Neural crest cell (in vitro differentiated cells): ENCODE measurements at regions not wholly inside any gene's neighbourhood (a gene's known extent, or its start where the extent isn't known, plus 50 kb on each side); places are given as distances from the start of the nearest gene placed in this dataset.

Experiments
- DNase-seq: peaks from one replicate; pipeline ENCODE4 v3.0.0; 2021; ENCODE audit warnings: low read depth, mixed read lengths, low spot score
- H3K27ac Mint-ChIP-seq: one replicate; pipeline ENCODE4 v1.8.0; 2021; ENCODE audit warnings: mild to moderate bottlenecking, mixed read lengths; ENCODE audit not compliant: unreplicated experiment
- H3K27me3 Mint-ChIP-seq: 2 replicates; pipeline ENCODE4 v1.8.0; 2021; ENCODE audit warnings: low read depth, mild to moderate bottlenecking, mixed read lengths
- H3K36me3 Mint-ChIP-seq: 2 replicates; pipeline ENCODE4 v1.8.0; 2021; ENCODE audit warnings: low read depth, mild to moderate bottlenecking, mixed read lengths
- H3K4me1 Mint-ChIP-seq: 2 replicates; pipeline ENCODE4 v1.8.0; 2021; ENCODE audit warnings: mixed read lengths
- H3K4me3 Mint-ChIP-seq: one replicate; pipeline ENCODE4 v1.8.0; 2021; ENCODE audit warnings: mild to moderate bottlenecking, mixed read lengths
- H3K9me3 Mint-ChIP-seq: 2 replicates; pipeline ENCODE4 v1.8.0; 2021; ENCODE audit warnings: mixed read lengths
- TF ChIP-seq, protein P1 (sequence below): fragments of 200-600 bp; sonication (generic); conservative IDR thresholded peaks from 2 replicates; pipeline ENCODE4 v1.5.0; 2021; ENCODE audit warnings: antibody characterized with exemption, mild to moderate bottlenecking

GRCh38 chrX:104427073-104427472 is 138.9 kb upstream of the IL1RAPL2 start:
- H3K4me1 Mint-ChIP-seq = peaks cover 7% of the 10 kb centered on the region
- no peaks in the 10 kb centered on the region for H3K27me3 Mint-ChIP-seq
- H3K4me3 Mint-ChIP-seq = no peak overlapping the region
- H3K9me3 Mint-ChIP-seq = no peaks in the 10 kb centered on the region
- TF ChIP-seq, protein P1, sequence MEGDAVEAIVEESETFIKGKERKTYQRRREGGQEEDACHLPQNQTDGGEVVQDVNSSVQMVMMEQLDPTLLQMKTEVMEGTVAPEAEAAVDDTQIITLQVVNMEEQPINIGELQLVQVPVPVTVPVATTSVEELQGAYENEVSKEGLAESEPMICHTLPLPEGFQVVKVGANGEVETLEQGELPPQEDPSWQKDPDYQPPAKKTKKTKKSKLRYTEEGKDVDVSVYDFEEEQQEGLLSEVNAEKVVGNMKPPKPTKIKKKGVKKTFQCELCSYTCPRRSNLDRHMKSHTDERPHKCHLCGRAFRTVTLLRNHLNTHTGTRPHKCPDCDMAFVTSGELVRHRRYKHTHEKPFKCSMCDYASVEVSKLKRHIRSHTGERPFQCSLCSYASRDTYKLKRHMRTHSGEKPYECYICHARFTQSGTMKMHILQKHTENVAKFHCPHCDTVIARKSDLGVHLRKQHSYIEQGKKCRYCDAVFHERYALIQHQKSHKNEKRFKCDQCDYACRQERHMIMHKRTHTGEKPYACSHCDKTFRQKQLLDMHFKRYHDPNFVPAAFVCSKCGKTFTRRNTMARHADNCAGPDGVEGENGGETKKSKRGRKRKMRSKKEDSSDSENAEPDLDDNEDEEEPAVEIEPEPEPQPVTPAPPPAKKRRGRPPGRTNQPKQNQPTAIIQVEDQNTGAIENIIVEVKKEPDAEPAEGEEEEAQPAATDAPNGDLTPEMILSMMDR = no peak
- H3K27ac Mint-ChIP-seq = no peak overlapping the region
- DNase-seq = no peak
- H3K36me3 Mint-ChIP-seq = no peaks in the 10 kb centered on the region

DNA sequence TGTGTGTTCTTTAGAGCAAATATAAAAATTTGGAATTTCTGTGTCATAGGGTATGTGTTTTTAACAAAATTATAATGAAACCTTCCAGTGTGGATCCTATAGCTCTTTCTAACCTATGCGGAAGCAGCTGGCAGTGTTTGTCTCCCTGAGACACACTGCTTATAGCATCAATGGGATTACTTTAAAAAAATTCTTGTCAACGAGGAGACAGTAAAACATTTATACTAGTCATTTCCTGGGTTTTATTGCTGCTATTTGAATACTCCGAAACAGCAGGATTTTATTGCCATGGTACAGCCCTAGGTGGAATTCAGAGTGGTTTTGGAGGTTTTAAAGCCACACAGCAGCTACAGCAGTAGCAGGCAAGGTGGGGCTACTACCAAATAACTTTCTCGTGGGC is 145.1 kb upstream of the IL1RAPL2 start:
- H3K36me3 Mint-ChIP-seq = no peaks in the 10 kb centered on the region
- no peak for DNase-seq
- H3K27ac Mint-ChIP-seq = no peak overlapping the region
- TF ChIP-seq, protein P1 = no peak
- no peaks in the 10 kb centered on the region for H3K27me3 Mint-ChIP-seq
- H3K4me3 Mint-ChIP-seq = no peak overlapping the region
- H3K4me1 Mint-ChIP-seq = no peaks in the 10 kb centered on the region
- H3K9me3 Mint-ChIP-seq = peaks cover 5% of the 10 kb centered on the region

GRCh38 chrX:104419926-104420325 is 146.1 kb upstream of the IL1RAPL2 start:
- H3K27ac Mint-ChIP-seq = no peak overlapping the region
- H3K9me3 Mint-ChIP-seq = peaks cover 11% of the 10 kb centered on the region
- no peak for DNase-seq
- no peaks in the 10 kb centered on the region for H3K27me3 Mint-ChIP-seq
- H3K4me1 Mint-ChIP-seq = no peaks in the 10 kb centered on the region
- no peaks in the 10 kb centered on the region for H3K36me3 Mint-ChIP-seq
- no peak overlapping the region for H3K4me3 Mint-ChIP-seq
- TF ChIP-seq, protein P1 = no peak

DNA sequence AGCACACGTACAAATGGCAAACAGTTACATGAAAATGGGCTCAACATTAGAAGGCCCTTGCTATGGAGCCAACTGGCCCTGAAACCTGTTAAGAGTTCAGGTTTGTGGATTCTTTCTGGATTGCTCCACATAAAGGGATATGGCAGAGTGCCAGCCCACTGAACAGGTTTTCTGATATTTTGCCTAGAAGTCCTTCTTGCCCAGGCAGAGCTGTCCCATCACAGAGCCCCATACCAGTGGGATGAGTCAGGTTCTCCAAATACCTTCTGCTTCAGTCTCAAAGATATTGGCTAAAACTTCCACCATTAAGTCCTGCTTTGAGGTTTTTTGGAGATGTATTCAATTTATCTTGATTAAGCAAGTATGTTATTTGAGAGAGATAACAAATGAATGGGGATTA is 146.8 kb upstream of the IL1RAPL2 start:
- DNase-seq = no peak
- Mint-ChIP-seq H3K9me3 (peaks cover 11% of the 10 kb centered on the region), H3K36me3 (no peaks in the 10 kb centered on the region), H3K27me3 (no peaks in the 10 kb centered on the region), H3K27ac (no peak overlapping the region), H3K4me3 (no peak overlapping the region), H3K4me1 (no peaks in the 10 kb centered on the region)
- TF ChIP-seq, protein P1 = no peak

DNA sequence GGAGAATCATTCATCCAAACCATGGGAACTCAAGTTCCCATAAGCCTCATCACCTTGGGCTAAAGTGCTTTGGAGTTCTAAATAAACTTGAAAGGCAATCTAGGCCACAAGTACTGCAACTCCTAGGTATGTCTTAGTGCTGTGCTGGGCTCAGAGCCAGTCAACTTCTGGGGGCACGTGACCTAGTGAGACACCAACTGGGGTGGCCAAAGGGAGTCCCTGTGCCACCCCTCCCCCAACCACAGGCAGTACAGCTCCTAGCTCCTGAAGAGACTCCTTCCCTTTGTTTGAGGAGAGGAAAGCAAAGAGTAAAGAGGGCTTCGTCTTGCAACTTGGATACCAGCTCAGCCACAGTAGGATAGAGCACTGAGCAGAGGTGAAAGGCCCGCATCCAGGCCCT is 154.2 kb upstream of the IL1RAPL2 start:
- H3K4me3 Mint-ChIP-seq = no peak overlapping the region
- no peak overlapping the region for H3K27ac Mint-ChIP-seq
- peaks cover 19% of the 10 kb centered on the region for H3K9me3 Mint-ChIP-seq
- TF ChIP-seq, protein P1 = no peak
- H3K27me3 Mint-ChIP-seq = peaks cover 2% of the 10 kb centered on the region
- peaks cover 7% of the 10 kb centered on the region for H3K36me3 Mint-ChIP-seq
- no peaks in the 10 kb centered on the region for H3K4me1 Mint-ChIP-seq
- no peak for DNase-seq

- no peak for DNase-seq
- H3K9me3 Mint-ChIP-seq = peaks cover 3% of the 10 kb centered on the region
- TF ChIP-seq, protein P1 = no peak
- no peaks in the 10 kb centered on the region for H3K36me3 Mint-ChIP-seq
- no peak overlapping the region for H3K4me3 Mint-ChIP-seq
- no peak overlapping the region for H3K27ac Mint-ChIP-seq
- H3K4me1 Mint-ChIP-seq = no peaks in the 10 kb centered on the region
- H3K27me3 Mint-ChIP-seq = no peaks in the 10 kb centered on the region
These were observed 145.7 kb upstream of the ESX1 start for GRCh38 chrX:104400387-104400786.
